ENCODE measurements at regions not wholly inside any gene's neighbourhood (a gene's known extent, or its start where the extent isn't known, plus 50 kb on each side); places are given as distances from the start of the nearest gene placed in this dataset.
"Not testable (repeated sequence)": the region's sequence is repeated elsewhere in the genome, so short reads cannot be mapped to it uniquely, and the experiment has no call there.

DNA sequence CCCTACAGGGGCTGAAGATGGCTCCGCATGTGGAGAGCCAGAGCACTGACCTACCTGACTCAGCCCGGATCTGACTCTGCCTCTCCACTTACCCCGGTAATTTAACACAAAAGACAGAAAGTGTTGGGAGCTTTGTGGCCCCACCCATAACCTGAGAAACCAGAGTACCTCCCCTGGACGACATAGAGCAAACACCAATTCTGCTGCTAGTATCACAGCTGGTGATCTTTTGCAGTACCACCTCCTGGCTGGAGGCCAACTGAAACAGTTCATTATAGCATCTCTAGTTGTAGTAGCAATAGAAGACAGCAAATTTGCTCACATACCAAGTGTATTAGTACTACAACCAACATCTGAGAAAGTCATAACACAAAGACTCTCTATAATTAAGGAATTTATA lies 443.9 kb downstream of the KLHL4 start:
- Mint-ChIP-seq H3K27me3 (ENCODE audit: low read depth, poor library complexity) (no peaks in the 10 kb centered on the region), H3K27ac (no peak overlapping the region), H3K36me3 (ENCODE audit: low read depth) (no peaks in the 10 kb centered on the region), H3K4me3 (no peak overlapping the region), H3K4me1 (no peaks in the 10 kb centered on the region), H3K9me3 (no peaks in the 10 kb centered on the region)
- no peak for TF ChIP-seq CTCF (IDR thresholded peaks at IDR 0.05)
- DNase-seq: no peak

- Mint-ChIP-seq H3K27ac (no peak overlapping the region), H3K27me3 (ENCODE audit: low read depth, poor library complexity) (no peaks in the 10 kb centered on the region), H3K4me1 (peaks cover 14% of the 10 kb centered on the region), H3K36me3 (ENCODE audit: low read depth) (no peaks in the 10 kb centered on the region), H3K4me3 (no peak overlapping the region), H3K9me3 (no peaks in the 10 kb centered on the region)
- TF ChIP-seq CTCF (IDR thresholded peaks at IDR 0.05): no peak
- DNase-seq: no peak
Measured at GRCh38 chrX:87968118-87968517, 450.5 kb downstream of the KLHL4 start.

DNA sequence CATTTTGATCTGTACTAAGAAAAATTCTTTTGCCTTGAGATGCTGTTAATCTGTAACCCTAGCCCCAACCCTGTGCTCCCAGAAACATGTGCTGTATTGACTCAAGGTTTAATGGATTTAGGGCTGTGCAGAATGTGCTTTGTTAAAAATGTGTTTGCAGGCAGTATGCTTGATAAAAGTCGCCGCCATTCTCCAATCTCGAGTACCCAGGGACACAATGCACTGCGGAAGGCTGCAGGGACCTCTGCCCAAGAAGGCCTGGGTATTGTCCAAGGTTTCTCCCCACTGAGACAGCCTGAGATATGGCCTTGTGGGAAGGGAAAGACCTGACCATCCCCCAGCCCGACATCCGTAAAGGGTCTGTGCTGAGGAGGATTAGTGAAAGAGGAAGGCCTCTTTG lies 454.5 kb downstream of the KLHL4 start:
- H3K4me3 Mint-ChIP-seq; H3K36me3 Mint-ChIP-seq (ENCODE audit: low read depth); DNase-seq; H3K27me3 Mint-ChIP-seq (ENCODE audit: low read depth, poor library complexity): not testable (repeated sequence)
- peaks cover 14% of the 10 kb centered on the region for H3K4me1 Mint-ChIP-seq
- H3K27ac Mint-ChIP-seq: peak overlapping the region; percentile 84
- peaks cover 14% of the 10 kb centered on the region for H3K9me3 Mint-ChIP-seq

DNA sequence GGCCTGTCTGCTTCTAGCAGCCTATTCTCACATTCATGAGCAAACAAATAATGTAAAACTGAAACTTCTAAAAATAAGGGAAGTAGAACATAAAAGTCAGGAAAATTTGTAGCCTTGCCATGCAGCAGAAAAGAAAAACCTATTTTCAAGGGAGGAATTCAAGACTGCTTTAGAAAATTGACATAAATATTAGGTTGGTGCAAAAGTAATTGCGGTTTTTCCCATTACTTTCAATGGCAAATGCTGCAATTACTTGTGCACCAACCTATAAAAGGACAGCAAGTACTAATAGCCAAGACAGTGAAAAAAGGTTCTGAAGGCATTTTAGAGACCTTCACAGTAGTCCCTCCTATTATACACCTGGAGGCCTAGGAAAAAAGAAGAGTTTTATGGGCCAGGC lies 457.8 kb downstream of the KLHL4 start:
- Mint-ChIP-seq H3K36me3 (ENCODE audit: low read depth) (no peaks in the 10 kb centered on the region), H3K4me3 (no peak overlapping the region), H3K27ac (no peak overlapping the region), H3K9me3 (peaks cover 14% of the 10 kb centered on the region), H3K4me1 (peaks cover 14% of the 10 kb centered on the region), H3K27me3 (ENCODE audit: low read depth, poor library complexity) (no peaks in the 10 kb centered on the region)
- no peak for DNase-seq
- TF ChIP-seq CTCF (IDR thresholded peaks at IDR 0.05): no peak

GRCh38 chrX:88007873-88008272 lies 490.3 kb downstream of the KLHL4 start:
- not testable (repeated sequence) for H3K4me3 Mint-ChIP-seq; H3K4me1 Mint-ChIP-seq; DNase-seq; H3K27ac Mint-ChIP-seq; H3K36me3 Mint-ChIP-seq (ENCODE audit: low read depth); H3K27me3 Mint-ChIP-seq (ENCODE audit: low read depth, poor library complexity)
- peaks cover 33% of the 10 kb centered on the region for H3K9me3 Mint-ChIP-seq

DNA sequence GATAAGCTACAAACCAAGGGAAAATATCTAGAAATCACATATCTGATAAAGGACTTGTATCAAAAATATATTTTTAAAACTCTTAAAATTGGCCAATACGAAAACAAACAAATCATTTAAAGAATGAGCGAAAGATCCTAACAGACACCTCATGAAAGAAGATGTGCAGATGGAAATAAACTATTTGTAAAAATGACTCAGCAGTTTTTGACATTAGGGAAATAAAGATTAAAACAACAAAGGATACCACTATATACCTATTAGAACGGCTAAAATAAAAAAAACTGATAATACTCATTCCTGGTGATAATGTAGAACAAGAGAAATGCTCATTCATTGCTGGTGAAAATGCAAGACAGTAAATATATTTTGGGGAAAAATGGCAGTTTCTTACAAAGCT lies 506.4 kb downstream of the KLHL4 start:
- TF ChIP-seq CTCF (IDR thresholded peaks at IDR 0.05): no peak
- Mint-ChIP-seq H3K27me3 (ENCODE audit: low read depth, poor library complexity) (no peaks in the 10 kb centered on the region), H3K4me1 (peaks cover 8% of the 10 kb centered on the region), H3K36me3 (ENCODE audit: low read depth) (no peaks in the 10 kb centered on the region), H3K9me3 (no peaks in the 10 kb centered on the region), H3K4me3 (no peak overlapping the region), H3K27ac (no peak overlapping the region)
- no peak for DNase-seq

DNA sequence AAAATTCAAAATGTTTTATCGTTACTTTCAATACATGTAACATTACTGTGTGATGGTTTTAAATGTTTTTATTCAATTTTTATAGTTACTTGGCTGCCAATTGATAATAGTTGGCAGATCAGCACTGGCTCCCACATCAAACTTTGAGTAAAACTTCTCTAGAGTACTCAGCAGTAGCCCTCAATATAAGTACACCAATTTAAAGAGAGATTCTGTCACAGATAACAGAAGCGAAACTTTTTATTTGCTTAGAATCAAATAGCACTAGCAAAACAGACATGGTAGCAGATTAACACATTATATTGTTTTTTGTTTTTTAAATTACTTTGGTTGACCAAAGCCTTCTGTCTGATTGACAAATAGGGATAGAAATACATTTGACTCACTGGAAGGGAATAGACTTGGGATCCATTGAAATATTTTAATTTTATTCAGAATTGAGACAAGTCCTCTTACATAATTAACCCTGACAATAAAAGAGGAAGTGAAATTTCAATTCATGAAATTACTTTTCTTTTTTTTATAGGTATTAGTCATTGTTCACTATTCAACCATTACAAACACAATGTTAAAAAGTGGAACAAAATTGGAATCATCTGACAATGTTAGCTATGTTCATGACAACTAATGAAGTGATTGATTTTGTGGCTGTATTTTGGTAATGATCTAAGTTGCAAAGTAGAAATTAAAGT lies 554.9 kb downstream of the KLHL4 start:
- TF ChIP-seq CTCF (IDR thresholded peaks at IDR 0.05): no peak
- Mint-ChIP-seq H3K27me3 (ENCODE audit: low read depth, poor library complexity) (no peaks in the 10 kb centered on the region), H3K36me3 (ENCODE audit: low read depth) (no peaks in the 10 kb centered on the region), H3K9me3 (no peaks in the 10 kb centered on the region), H3K27ac (no peak overlapping the region), H3K4me3 (no peak overlapping the region), H3K4me1 (no peaks in the 10 kb centered on the region)
- DNase-seq: no peak
